Transverse colon (tissue), 4 donors: ENCODE measurements at regions not wholly inside any gene's neighbourhood (a gene's known extent, or its start where the extent isn't known, plus 50 kb on each side); places are given as distances from the start of the nearest gene placed in this dataset.
A peak's percentile ranks its signal among the peaks of the same experiment; 100 is the strongest.

Experiments used
- DNase-seq: peaks from one replicate; pipeline ENCODE4 v3.0.0-alpha.2; 2019
- H3K27ac ChIP-seq, 4 donors: fragments of 200-600 bp; sonication (generic); 2 replicates each; pipeline ENCODE4 v1.5.1; 2016 to 2018; ENCODE audit warnings: inconsistent platforms in 4 of 4
- H3K27me3 ChIP-seq: fragments of 200-600 bp; sonication (generic); 2 replicates; pipeline ENCODE4 v1.5.1; 2017; ENCODE audit warnings: inconsistent platforms
- H3K36me3 ChIP-seq, 4 donors: fragments of 200-600 bp; sonication (generic); 2 replicates each; pipeline ENCODE4 v1.5.1; 2017 to 2019; ENCODE audit warnings: inconsistent platforms in 4 of 4
- H3K4me1 ChIP-seq, 4 donors: fragments of 200-600 bp; sonication (generic); 2 replicates each; pipeline ENCODE4 v1.5.1; 2017 to 2020; ENCODE audit warnings: inconsistent platforms in 4 of 4
- H3K4me3 ChIP-seq, 4 donors: fragments of 200-600 bp; sonication (generic); 1 replicate in 1 of 4; 2 replicates in 3 of 4; pipeline versions ENCODE4 v1.5.1 to v1.6.1; 2017 to 2019; ENCODE audit warnings: inconsistent platforms in 4 of 4
- H3K9me3 ChIP-seq, 2 donors: fragments of 200-600 bp; sonication (generic); 2 replicates each; pipeline ENCODE4 v1.5.1; 2017 to 2019; ENCODE audit warnings: inconsistent platforms in 2 of 2
- CTCF ChIP-seq, 5 experiments: fragments of 200-600 bp in 3 of 5; fragments of 450-650 bp in 2 of 5; sonication (generic) in 3 of 5; IDR thresholded peaks; 1 replicate in 2 of 5; 2 replicates in 3 of 5; pipeline ENCODE4 v1.5.1; 2016 to 2017; ENCODE audit warnings: antibody characterized with exemption in 5 of 5, inconsistent platforms in 3 of 5, mild to moderate bottlenecking in 2 of 5, moderate library complexity in 1 of 5
- EP300 ChIP-seq: sonication (generic); formaldehyde crosslinking; IDR thresholded peaks from one replicate; pipeline ENCODE4 v1.6.1; 2017; ENCODE audit warnings: antibody characterized with exemption, low read depth
- POLR2A ChIP-seq: fragments of 450-650 bp; IDR thresholded peaks from one replicate; pipeline ENCODE4 v1.6.1; 2016; ENCODE audit warnings: antibody characterized with exemption, mild to moderate bottlenecking, moderate library complexity
- POLR2AphosphoS5 ChIP-seq, 3 donors: sonication (generic); formaldehyde crosslinking; IDR thresholded peaks; one replicate each; pipeline ENCODE4 v1.6.1; 2016; ENCODE audit warnings: antibody characterized with exemption in 3 of 3
- WGBS, 2 donors: methylation state at CpG; one replicate each; pipeline ENCODE4 v1.1.5; 2018; ENCODE audit warnings: low coverage in 1 of 2; 5-methylcytosine and 5-hydroxymethylcytosine counted together
- in situ Hi-C, 4 donors: fragments of 200-750 bp; cut with MboI; loops; one replicate each; pipeline versions ENCODE4 v1.15.0 to v1.15.1; 2017; ENCODE audit warnings: low sequenced_read_pairs in 3 of 4, low pct_ligation_motif_present in 1 of 4, low pct_unique_long_range_greater_than_20kb in 1 of 4
- intact Hi-C: fragments of 100-400 bp; cut with DNase I; formaldehyde crosslinking; loops from one replicate; pipeline ENCODE4 v1.15.1; 2023; ENCODE audit warnings: low total_unique reads

DNA sequence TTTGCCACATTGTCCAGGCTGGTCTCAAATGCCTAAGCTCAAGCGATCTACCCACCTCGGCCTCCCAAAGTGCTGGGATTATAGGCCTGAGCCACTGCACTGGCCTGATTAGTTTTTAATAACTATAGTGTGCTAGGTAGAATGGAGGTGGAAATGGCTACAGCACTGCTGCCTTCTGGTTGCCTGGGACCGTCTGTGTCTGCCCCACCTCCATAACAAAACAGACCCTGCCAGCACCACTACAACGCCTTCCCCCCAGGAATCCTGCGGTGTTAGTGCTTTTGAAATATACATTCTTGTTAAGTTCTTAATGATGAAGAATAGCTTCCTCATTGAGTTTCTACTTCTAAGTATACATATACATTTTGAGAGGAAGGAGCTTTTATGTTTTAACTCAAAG lies 148.2 kb upstream of the ITGA6 start:
- in situ Hi-C loops (no loop called here), intact Hi-C loops (no loop called here)
- Histone ChIP-seq H3K4me3 (no peak overlapping the region), H3K36me3 (no peaks in the 10 kb centered on the region), H3K27ac (no peak overlapping the region), H3K4me1 (peaks cover 0 to 13% (median 6%) of the 10 kb centered on the region in 4 donors), H3K27me3 (no peaks in the 10 kb centered on the region), H3K9me3 (no peaks in the 10 kb centered on the region)
- TF ChIP-seq POLR2A (no peak), EP300 (no peak), CTCF (IDR thresholded peaks at IDR 0.05) (no peak)
- WGBS, 2 donors = 89 to 93% methylated on average over 3 to 5 of the region's 5 CpGs
- DNase-seq = no peak

- Histone ChIP-seq H3K27me3 (no peaks in the 10 kb centered on the region), H3K9me3 (no peaks in the 10 kb centered on the region), H3K27ac (no peak overlapping the region), H3K4me1 (peaks cover 0 to 13% (median 6%) of the 10 kb centered on the region in 4 donors), H3K4me3 (no peak overlapping the region), H3K36me3 (no peaks in the 10 kb centered on the region)
- intact Hi-C loops (no loop called here), in situ Hi-C loops (no loop called here)
- no peak for TF ChIP-seq EP300
- no peak for TF ChIP-seq POLR2AphosphoS5 (IDR thresholded peaks at IDR 0.05)
- no peak for TF ChIP-seq CTCF (IDR thresholded peaks at IDR 0.05)
- TF ChIP-seq POLR2A = no peak
- no peak for DNase-seq
Observed at GRCh38 chr2:172279813-172280212, 147.6 kb upstream of the ITGA6 start.

DNA sequence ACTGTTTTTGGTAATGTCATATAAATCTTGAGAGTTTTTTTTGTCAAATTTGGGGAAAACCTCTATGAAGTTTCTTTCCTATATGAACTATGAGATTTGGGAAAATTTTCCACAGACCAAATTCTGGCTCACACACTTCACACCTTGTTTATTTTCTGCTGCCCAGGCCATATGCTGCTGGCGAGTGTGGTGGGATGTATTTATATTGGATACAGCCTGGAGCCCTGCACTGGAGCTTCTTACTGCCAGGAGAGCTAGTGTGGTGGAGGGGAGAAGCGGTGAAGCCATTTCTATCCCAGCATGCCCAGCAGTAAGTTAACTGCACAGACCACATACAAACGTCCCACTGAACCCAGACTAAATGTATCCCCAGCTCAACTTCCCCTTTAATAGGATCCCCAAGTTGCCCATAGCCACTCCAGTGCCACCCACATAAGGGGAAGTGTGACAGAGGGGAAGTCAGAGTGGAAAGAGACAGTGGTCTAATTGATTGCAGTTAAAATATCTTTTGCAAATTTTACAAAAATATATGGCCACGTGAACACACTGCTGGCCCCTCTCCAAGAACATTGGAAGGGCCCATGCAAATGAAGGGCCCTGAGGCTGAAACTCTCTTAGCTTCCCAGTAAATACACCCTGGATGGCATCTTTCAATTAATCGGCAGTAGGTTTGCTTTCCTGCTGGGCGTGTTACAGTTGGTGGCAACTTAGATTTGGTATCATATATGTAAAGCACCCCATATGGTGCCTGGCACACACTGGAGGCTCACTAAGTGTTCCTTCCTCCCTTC lies 146.6 kb upstream of the ITGA6 start:
- intact Hi-C loops (no loop called here), in situ Hi-C loops (no loop called here)
- peak overlapping the region in 2 of 4 donors; percentile 39 to 45 for H3K27ac ChIP-seq
- H3K27me3 ChIP-seq = no peaks in the 10 kb centered on the region
- WGBS, 2 donors = 46 to 69% methylated on average over 2 to 6 of the region's 6 CpGs
- H3K36me3 ChIP-seq = no peaks in the 10 kb centered on the region
- peak; percentile 24 for DNase-seq
- TF ChIP-seq POLR2A = no peak
- H3K9me3 ChIP-seq = no peaks in the 10 kb centered on the region
- H3K4me1 ChIP-seq = peaks cover 0 to 20% (median 8%) of the 10 kb centered on the region in 4 donors
- H3K4me3 ChIP-seq = no peak overlapping the region

DNA sequence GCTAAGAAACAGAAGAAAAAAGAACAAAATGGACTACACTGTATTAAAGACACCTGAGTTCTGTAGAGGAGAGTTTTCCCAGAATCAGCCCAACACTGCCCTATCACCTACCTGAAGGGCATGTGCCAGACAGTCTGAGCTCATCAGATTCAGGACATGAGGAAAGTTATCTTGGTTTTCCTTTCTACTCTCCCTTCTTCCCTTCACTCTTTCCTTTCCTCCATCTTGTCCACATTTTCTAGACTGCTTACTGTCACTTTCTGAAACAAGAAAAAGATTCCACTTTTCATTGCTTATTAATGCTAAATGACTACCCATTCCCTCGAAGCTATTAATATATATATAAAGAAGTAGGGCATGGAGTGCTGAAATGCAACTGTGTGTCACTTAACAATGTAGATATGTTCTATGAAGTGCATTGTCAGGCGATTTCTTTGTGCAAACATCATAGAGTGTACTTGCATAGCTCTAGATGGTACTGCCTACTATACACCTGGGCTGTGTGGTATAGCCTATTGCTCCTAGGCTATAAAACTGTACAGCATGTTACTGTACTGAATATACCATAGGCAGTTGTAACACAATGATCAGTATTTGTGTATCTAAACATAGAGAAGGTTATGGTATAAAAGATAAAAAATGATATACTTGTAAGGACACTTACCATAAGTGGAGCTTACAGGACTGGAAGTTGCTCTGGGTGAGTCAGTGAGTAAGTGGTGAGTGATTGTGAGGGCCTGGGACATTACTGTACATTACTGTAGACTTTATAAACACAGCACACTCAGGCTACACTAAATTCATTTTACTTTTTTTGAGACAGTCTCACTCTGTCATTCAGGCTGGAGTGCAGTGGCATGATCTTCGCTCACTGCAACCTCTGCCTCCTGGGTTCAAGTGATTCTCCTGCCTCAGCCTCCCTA lies 145.5 kb upstream of the ITGA6 start:
- 64 to 68% methylated on average over 3 of the region's 3 CpGs for WGBS, 2 donors
- in situ Hi-C loops = no loop called here
- peak overlapping the region; percentile 7 to 47 (median 44) for H3K27ac ChIP-seq

More for the DNA sequence above, 145.5 kb upstream of the ITGA6 start:
- no peak overlapping the region for H3K4me3 ChIP-seq
- no peaks in the 10 kb centered on the region for H3K9me3 ChIP-seq
- no peaks in the 10 kb centered on the region for H3K36me3 ChIP-seq
- intact Hi-C loops = no loop called here
- no peaks in the 10 kb centered on the region for H3K27me3 ChIP-seq
- no peak for TF ChIP-seq EP300
- TF ChIP-seq POLR2A = no peak
- TF ChIP-seq CTCF (IDR thresholded peaks at IDR 0.05) = no peak
- peak in 1 of 3 donors; percentile 29 for TF ChIP-seq POLR2AphosphoS5 (IDR thresholded peaks at IDR 0.05)
- no peak for DNase-seq
- peaks cover 0 to 20% (median 9%) of the 10 kb centered on the region in 4 donors for H3K4me1 ChIP-seq
